Endothelial cell of hepatic sinusoid (primary cell): ENCODE measurements at regions not wholly inside any gene's neighbourhood (a gene's known extent, or its start where the extent isn't known, plus 50 kb on each side); places are given as distances from the start of the nearest gene placed in this dataset.

Experiments
- in situ Hi-C: cut with HindIII; loops from 2 replicates; pipeline ENCODE4 v1.10.0; 2017; ENCODE audit warnings: low sequenced_read_pairs

GRCh38 chr18:41268271-41268670 lies 686.8 kb upstream of the PIK3C3 start:
- in situ Hi-C loops: loop anchor here (5.0 kb wide), 1 partner anchor 54 kb away; no protein-coding TSS in a partner anchor

GRCh38 chr18:41266616-41267015 lies 688.4 kb upstream of the PIK3C3 start:
- in situ Hi-C loops: loop anchor here (5.0 kb wide), 1 partner anchor 56 kb away; no protein-coding TSS in a partner anchor

GRCh38 chr18:41266204-41266603 lies 688.8 kb upstream of the PIK3C3 start:
- in situ Hi-C loops: loop anchor here (5.0 kb wide), 1 partner anchor 56 kb away; no protein-coding TSS in a partner anchor

GRCh38 chr18:41265047-41265446 lies 690.0 kb upstream of the PIK3C3 start:
- in situ Hi-C loops: loop anchor here (5.0 kb wide), 1 partner anchor 57 kb away; no protein-coding TSS in a partner anchor

GRCh38 chr18:41263956-41264355 lies 691.1 kb upstream of the PIK3C3 start:
- in situ Hi-C loops: no loop called here

GRCh38 chr18:41262688-41263087 lies 692.3 kb upstream of the PIK3C3 start:
- in situ Hi-C loops: no loop called here

- in situ Hi-C loops: no loop called here
Measured at GRCh38 chr18:41244591-41245037, 710.4 kb upstream of the PIK3C3 start.

- in situ Hi-C loops: no loop called here
Measured at GRCh38 chr18:41237317-41237716, 717.7 kb upstream of the PIK3C3 start.

GRCh38 chr18:41231681-41232080 lies 723.4 kb upstream of the PIK3C3 start:
- in situ Hi-C loops: no loop called here

- in situ Hi-C loops: no loop called here
Measured at GRCh38 chr18:41227993-41228392, 727.0 kb upstream of the PIK3C3 start.

- in situ Hi-C loops: no loop called here
Measured at GRCh38 chr18:41226911-41227310, 728.1 kb upstream of the PIK3C3 start.

- in situ Hi-C loops: no loop called here
Measured at GRCh38 chr18:41226186-41226585, 728.8 kb upstream of the PIK3C3 start.

- in situ Hi-C loops: no loop called here
Measured at GRCh38 chr18:41216341-41217003, 738.6 kb upstream of the PIK3C3 start.

GRCh38 chr18:41207706-41208105 lies 747.3 kb upstream of the PIK3C3 start:
- in situ Hi-C loops: no loop called here

- in situ Hi-C loops: no loop called here
Measured at GRCh38 chr18:41206341-41206830, 748.6 kb upstream of the PIK3C3 start.

GRCh38 chr18:41199212-41199611 lies 755.8 kb upstream of the PIK3C3 start:
- in situ Hi-C loops: no loop called here

- in situ Hi-C loops: no loop called here
Measured at GRCh38 chr18:41197967-41198366, 757.1 kb upstream of the PIK3C3 start.

GRCh38 chr18:41170346-41170745 lies 784.7 kb upstream of the PIK3C3 start:
- in situ Hi-C loops: no loop called here

- in situ Hi-C loops: no loop called here
Measured at GRCh38 chr18:41165625-41166024, 789.4 kb upstream of the PIK3C3 start.

- in situ Hi-C loops: no loop called here
Measured at GRCh38 chr18:41162781-41163180, 792.3 kb upstream of the PIK3C3 start.

- in situ Hi-C loops: no loop called here
Measured at GRCh38 chr18:41162191-41162590, 792.8 kb upstream of the PIK3C3 start.
